ENCODE measurements at regions not wholly inside any gene's neighbourhood (a gene's known extent, or its start where the extent isn't known, plus 50 kb on each side); places are given as distances from the start of the nearest gene placed in this dataset.

DNA sequence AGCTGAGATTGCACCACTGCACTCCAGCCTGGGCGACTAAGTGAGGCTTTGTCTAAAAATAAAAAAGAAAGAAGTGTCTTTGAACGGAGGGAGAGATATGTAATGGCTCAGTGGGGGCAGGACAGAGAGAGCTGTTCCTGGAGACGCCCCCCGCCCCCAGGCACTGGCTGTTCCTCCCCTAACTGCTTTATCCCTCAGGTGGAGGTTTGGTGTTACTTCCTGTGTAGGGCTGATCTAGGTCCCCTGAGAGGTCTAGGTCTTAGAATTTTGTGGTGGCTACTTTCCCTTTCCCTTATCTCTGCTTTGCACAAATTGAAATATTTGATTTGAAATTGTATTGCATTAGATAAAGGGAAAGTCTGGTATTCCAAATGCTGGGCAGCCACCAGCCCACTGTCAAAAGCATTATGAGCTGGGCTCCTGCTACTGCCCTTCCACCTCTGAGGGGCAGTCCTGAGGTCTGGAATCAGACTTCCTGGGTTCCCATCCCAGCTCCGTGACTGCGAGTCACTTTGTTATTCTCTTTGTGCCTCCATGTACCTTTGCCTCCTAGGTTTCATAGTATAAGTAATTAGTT is 134.8 kb upstream of the KIF26B start:
- TF ChIP-seq CTCF (IDR thresholded peaks at IDR 0.05; ENCODE audit: insufficient read depth, low read length, poor library complexity, severe bottlenecking) = no peak
- Histone ChIP-seq H3K27me3 (replicated peaks; ENCODE audit: control insufficient read depth, insufficient read depth, low read length) (no peaks in the 10 kb centered on the region), H3K36me3 (ENCODE audit: control insufficient read depth, insufficient read depth, low read length) (no peaks in the 10 kb centered on the region), H3K4me3 (replicated peaks; ENCODE audit: low read depth, low read length) (no peak overlapping the region)
- DNase-seq (ENCODE audit: extremely low read depth, insufficient read length) = peak; percentile 7

GRCh38 chr1:245016700-245017099 is 138.1 kb upstream of the KIF26B start:
- H3K4me3 ChIP-seq (replicated peaks; ENCODE audit: low read depth, low read length) = no peak overlapping the region
- no peak for DNase-seq (ENCODE audit: extremely low read depth, insufficient read length)
- H3K36me3 ChIP-seq (ENCODE audit: control insufficient read depth, insufficient read depth, low read length) = no peaks in the 10 kb centered on the region
- H3K27me3 ChIP-seq (replicated peaks; ENCODE audit: control insufficient read depth, insufficient read depth, low read length) = no peaks in the 10 kb centered on the region
- TF ChIP-seq CTCF (IDR thresholded peaks at IDR 0.05; ENCODE audit: insufficient read depth, low read length, poor library complexity, severe bottlenecking) = no peak

GRCh38 chr1:245015031-245015430 is 139.8 kb upstream of the KIF26B start:
- no peaks in the 10 kb centered on the region for H3K36me3 ChIP-seq (ENCODE audit: control insufficient read depth, insufficient read depth, low read length)
- no peak for TF ChIP-seq CTCF (IDR thresholded peaks at IDR 0.05; ENCODE audit: insufficient read depth, low read length, poor library complexity, severe bottlenecking)
- H3K27me3 ChIP-seq (replicated peaks; ENCODE audit: control insufficient read depth, insufficient read depth, low read length) = no peaks in the 10 kb centered on the region
- no peak for DNase-seq (ENCODE audit: extremely low read depth, insufficient read length)
- H3K4me3 ChIP-seq (replicated peaks; ENCODE audit: low read depth, low read length) = no peak overlapping the region

GRCh38 chr1:245014247-245015029 is 140.3 kb upstream of the KIF26B start:
- DNase-seq (ENCODE audit: extremely low read depth, insufficient read length) = no peak
- Histone ChIP-seq H3K27me3 (replicated peaks; ENCODE audit: control insufficient read depth, insufficient read depth, low read length) (no peaks in the 10 kb centered on the region), H3K4me3 (replicated peaks; ENCODE audit: low read depth, low read length) (no peak overlapping the region), H3K36me3 (ENCODE audit: control insufficient read depth, insufficient read depth, low read length) (no peaks in the 10 kb centered on the region)
- TF ChIP-seq CTCF (IDR thresholded peaks at IDR 0.05; ENCODE audit: insufficient read depth, low read length, poor library complexity, severe bottlenecking) = no peak

- Histone ChIP-seq H3K4me3 (replicated peaks; ENCODE audit: low read depth, low read length) (no peak overlapping the region), H3K36me3 (ENCODE audit: control insufficient read depth, insufficient read depth, low read length) (no peaks in the 10 kb centered on the region), H3K27me3 (replicated peaks; ENCODE audit: control insufficient read depth, insufficient read depth, low read length) (no peaks in the 10 kb centered on the region)
- DNase-seq (ENCODE audit: extremely low read depth, insufficient read length) = no peak
- no peak for TF ChIP-seq CTCF (IDR thresholded peaks at IDR 0.05; ENCODE audit: insufficient read depth, low read length, poor library complexity, severe bottlenecking)
Measured at GRCh38 chr1:245010018-245010614, 144.7 kb upstream of the KIF26B start.

Measured in GM06990 (cell line).